HepG2 (cell line): ENCODE measurements at regions not wholly inside any gene's neighbourhood (a gene's known extent, or its start where the extent isn't known, plus 50 kb on each side); places are given as distances from the start of the nearest gene placed in this dataset.

Source experiments
- ATAC-seq: fragments of 200-7000 bp; cut with Tn5 transposase; 3 replicates; pipeline ENCODE4 v1.9.1; 2020; ENCODE audit warnings: mild to moderate bottlenecking, moderate library complexity
- BruUV-seq: library from RNA; stranded (reverse); fragments of 400-500 nt; replicated peaks from 2 replicates; lab custom pipeline; 2021; lab: Mats Ljungman, UMichigan
- CTCF ChIA-PET: fragments of 300-600 bp; formaldehyde crosslinking; extraction: SDS; loops from one replicate; lab custom pipeline; 2021; ENCODE audit warnings: low total read pairs, inconsistent platforms, low intra/inter-chr PET ratio; lab: Yijun Ruan, JAX
- POLR2A ChIA-PET: fragments of 350-600 bp; sonication (Branson Sonifier 250); formaldehyde crosslinking; loops from one replicate; lab custom pipeline; 2020; ENCODE audit warnings: antibody characterized with exemption, inconsistent platforms; lab: Yijun Ruan, JAX
- DNase-seq: peaks from one replicate; pipeline ENCODE4 v3.0.0-alpha.2; 2015; ENCODE audit warnings: low spot score
- FAIRE-seq: peaks from 3 replicates; lab custom pipeline; 2011; peaks lifted over from hg19 to GRCh38; lab: Jason Lieb, UNC
- H2AFZ ChIP-seq: one replicate; pipeline ENCODE4 v1.6.1; 2011; ENCODE audit warnings: low read length, inconsistent platforms
- H3K27ac ChIP-seq: fragments of 300-600 bp; 3 replicates; pipeline ENCODE4 v1.8.0; 2011; ENCODE audit warnings: mixed run types, mild to moderate bottlenecking, mixed read lengths, low read length, inconsistent platforms; ENCODE audit not compliant: insufficient read depth; ENCODE audit errors: extremely low read length
- H3K27me3 ChIP-seq, 2 experiments: fragments of 200-600 bp in 1 of 2; 2 replicates in 1 of 2; 3 replicates in 1 of 2; pipeline versions ENCODE4 v1.6.0 to v1.8.0; 2011; ENCODE audit warnings: low read length in 2 of 2, mild to moderate bottlenecking in 2 of 2, moderate library complexity in 2 of 2, inconsistent platforms in 1 of 2; ENCODE audit not compliant: insufficient read depth in 2 of 2, control insufficient read depth in 1 of 2
- H3K36me3 ChIP-seq, 2 experiments: fragments of 200-600 bp in 1 of 2; replicated peaks in 1 of 2; 2 replicates in 1 of 2; 3 replicates in 1 of 2; pipeline versions ENCODE4 v1.5.1 to v1.8.0; 2011; ENCODE audit warnings: low read length in 2 of 2, inconsistent platforms in 1 of 2; ENCODE audit not compliant: insufficient read depth in 2 of 2, control insufficient read depth in 1 of 2
- H3K4me1 ChIP-seq: 2 replicates; pipeline ENCODE4 v1.5.1; 2012; ENCODE audit warnings: low read length, inconsistent platforms; ENCODE audit not compliant: insufficient read depth
- H3K4me2 ChIP-seq: 2 replicates; pipeline ENCODE4 v1.6.0; 2011; ENCODE audit warnings: low read depth, low read length, inconsistent platforms
- H3K4me3 ChIP-seq, 3 experiments: fragments of 200-600 bp in 1 of 3; sonication (generic), shearing (Covaris generic) in 1 of 3; replicated peaks in 1 of 3; 2 replicates each; pipeline ENCODE4 v1.5.1; 2011 to 2016; ENCODE audit warnings: low read length in 3 of 3, inconsistent platforms in 2 of 3, low read depth in 2 of 3, mild to moderate bottlenecking in 2 of 3, control low read depth in 1 of 3, mixed read lengths in 1 of 3; ENCODE audit not compliant: insufficient read depth in 1 of 3
- H3K79me2 ChIP-seq: one replicate; pipeline ENCODE4 v1.6.1; 2011; ENCODE audit warnings: low read length, inconsistent platforms; ENCODE audit not compliant: insufficient read depth
- H3K9ac ChIP-seq: 2 replicates; pipeline ENCODE4 v1.6.0; 2011; ENCODE audit warnings: mild to moderate bottlenecking, low read depth, low read length, inconsistent platforms; ENCODE audit not compliant: insufficient read depth
- H3K9me3 ChIP-seq: 2 replicates; pipeline ENCODE4 v1.5.1; 2012; ENCODE audit warnings: mild to moderate bottlenecking, low read length
- H4K20me1 ChIP-seq: 2 replicates; pipeline ENCODE4 v1.6.0; 2011; ENCODE audit warnings: inconsistent platforms, mild to moderate bottlenecking, low read length, moderate library complexity; ENCODE audit not compliant: insufficient read depth
- CEBPB ChIP-seq: IDR thresholded peaks from 2 replicates; pipeline ENCODE4 v1.6.1; 2011; ENCODE audit warnings: low read depth, low read length, improper control_type of control experiment, borderline replicate concordance
- FOXM1 ChIP-seq: sonication (generic); formaldehyde crosslinking; IDR thresholded peaks from 2 replicates; pipeline ENCODE4 v1.5.0; 2020; ENCODE audit warnings: missing genetic modification reagents
- ZMAT3 ChIP-seq: sonication (generic); formaldehyde crosslinking; conservative IDR thresholded peaks from 2 replicates; pipeline ENCODE4 v1.7.0; 2021; ENCODE audit warnings: missing genetic modification reagents
- ZNF296 ChIP-seq: sonication (generic); formaldehyde crosslinking; conservative IDR thresholded peaks from 2 replicates; pipeline ENCODE4 v1.5.0; 2020; ENCODE audit warnings: mild to moderate bottlenecking, missing genetic modification reagents
- ZNF335 ChIP-seq: sonication (generic); formaldehyde crosslinking; IDR thresholded peaks from 2 replicates; pipeline ENCODE4 v1.4.0; 2020; ENCODE audit warnings: missing genetic modification reagents
- ZNF343 ChIP-seq: sonication (generic); formaldehyde crosslinking; IDR thresholded peaks from 2 replicates; pipeline ENCODE4 v1.4.0; 2020; ENCODE audit warnings: mild to moderate bottlenecking, missing genetic modification reagents
- ZNF547 ChIP-seq: sonication (generic); formaldehyde crosslinking; IDR thresholded peaks from 2 replicates; pipeline ENCODE4 v1.5.1; 2020; ENCODE audit warnings: mild to moderate bottlenecking, missing genetic modification reagents
- WGBS: methylation state at CpG from one replicate; pipeline ENCODE4 v1.1.6; 2017; ENCODE audit warnings: low lambda C conversion rate; 5-methylcytosine and 5-hydroxymethylcytosine counted together
- in situ Hi-C: cut with HindIII; loops from 2 replicates; pipeline ENCODE4 v1.10.0; 2017; ENCODE audit warnings: low pct_unique_long_range_greater_than_20kb; ENCODE audit not compliant: extremely low pct_ligation_motif_present
- intact Hi-C: fragments of 100-400 bp; cut with micrococcal nuclease; formaldehyde crosslinking; loops from one replicate; pipeline ENCODE4 v1.10.0; 2022; ENCODE audit not compliant: unreplicated experiment
- TF ChIP-seq, protein P1 (sequence below): sonication (generic); formaldehyde crosslinking; IDR thresholded peaks from 2 replicates; pipeline ENCODE4 v1.9.0; 2021; ENCODE audit warnings: missing genetic modification reagents, mild to moderate bottlenecking, borderline replicate concordance
- TF ChIP-seq, protein P2 (sequence below): sonication (generic); formaldehyde crosslinking; IDR thresholded peaks from 2 replicates; pipeline ENCODE4 v1.5.0; 2020; ENCODE audit warnings: missing genetic modification reagents
- TF ChIP-seq, protein P3 (sequence below): sonication (generic); formaldehyde crosslinking; IDR thresholded peaks from 2 replicates; pipeline ENCODE4 v1.5.0; 2020; ENCODE audit warnings: missing genetic modification reagents

GRCh38 chr10:28118985-28119628 lies 120.2 kb upstream of the ODAD2 start:
- Histone ChIP-seq H3K79me2 (no peaks in the 10 kb centered on the region), H3K27ac (no peak overlapping the region), H3K9ac (no peak overlapping the region), H3K4me2 (no peak overlapping the region), H4K20me1 (no peaks in the 10 kb centered on the region), H3K36me3 (peaks cover 1 to 9% of the 10 kb centered on the region in 2 experiments; a peak in 1 of 5 replicates), H3K4me1 (no peaks in the 10 kb centered on the region), H3K9me3 (no peaks in the 10 kb centered on the region), H2AFZ (no peak overlapping the region), H3K27me3 (no peaks in the 10 kb centered on the region), H3K4me3 (no peak overlapping the region)
- TF ChIP-seq, protein P1, sequence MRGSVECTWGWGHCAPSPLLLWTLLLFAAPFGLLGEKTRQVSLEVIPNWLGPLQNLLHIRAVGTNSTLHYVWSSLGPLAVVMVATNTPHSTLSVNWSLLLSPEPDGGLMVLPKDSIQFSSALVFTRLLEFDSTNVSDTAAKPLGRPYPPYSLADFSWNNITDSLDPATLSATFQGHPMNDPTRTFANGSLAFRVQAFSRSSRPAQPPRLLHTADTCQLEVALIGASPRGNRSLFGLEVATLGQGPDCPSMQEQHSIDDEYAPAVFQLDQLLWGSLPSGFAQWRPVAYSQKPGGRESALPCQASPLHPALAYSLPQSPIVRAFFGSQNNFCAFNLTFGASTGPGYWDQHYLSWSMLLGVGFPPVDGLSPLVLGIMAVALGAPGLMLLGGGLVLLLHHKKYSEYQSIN (CRISPR knock-in tag) = no peak
- TF ChIP-seq ZNF296 (no peak), ZNF547 (no peak), ZNF343 (CRISPR knock-in tag) (no peak), ZMAT3 (no peak), ZNF335 (CRISPR knock-in tag) (no peak), CEBPB (no peak), FOXM1 (CRISPR knock-in tag) (no peak)
- TF ChIP-seq, protein P2, sequence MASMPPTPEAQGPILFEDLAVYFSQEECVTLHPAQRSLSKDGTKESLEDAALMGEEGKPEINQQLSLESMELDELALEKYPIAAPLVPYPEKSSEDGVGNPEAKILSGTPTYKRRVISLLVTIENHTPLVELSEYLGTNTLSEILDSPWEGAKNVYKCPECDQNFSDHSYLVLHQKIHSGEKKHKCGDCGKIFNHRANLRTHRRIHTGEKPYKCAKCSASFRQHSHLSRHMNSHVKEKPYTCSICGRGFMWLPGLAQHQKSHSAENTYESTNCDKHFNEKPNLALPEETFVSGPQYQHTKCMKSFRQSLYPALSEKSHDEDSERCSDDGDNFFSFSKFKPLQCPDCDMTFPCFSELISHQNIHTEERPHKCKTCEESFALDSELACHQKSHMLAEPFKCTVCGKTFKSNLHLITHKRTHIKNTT (CRISPR knock-in tag) = no peak
- TF ChIP-seq, protein P3, sequence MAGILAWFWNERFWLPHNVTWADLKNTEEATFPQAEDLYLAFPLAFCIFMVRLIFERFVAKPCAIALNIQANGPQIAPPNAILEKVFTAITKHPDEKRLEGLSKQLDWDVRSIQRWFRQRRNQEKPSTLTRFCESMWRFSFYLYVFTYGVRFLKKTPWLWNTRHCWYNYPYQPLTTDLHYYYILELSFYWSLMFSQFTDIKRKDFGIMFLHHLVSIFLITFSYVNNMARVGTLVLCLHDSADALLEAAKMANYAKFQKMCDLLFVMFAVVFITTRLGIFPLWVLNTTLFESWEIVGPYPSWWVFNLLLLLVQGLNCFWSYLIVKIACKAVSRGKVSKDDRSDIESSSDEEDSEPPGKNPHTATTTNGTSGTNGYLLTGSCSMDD = no peak
- in situ Hi-C loops (no loop called here), intact Hi-C loops (no loop called here)
- FAIRE-seq (no peak), DNase-seq (no peak), ATAC-seq (no peak)
- ChIA-PET CTCF (no interaction called here), POLR2A (no interaction called here)
- WGBS = 96% methylated on average over 1 of the region's 1 CpG
- BruUV-seq = no TSS peak
